HCT116 (cell line): ENCODE measurements at regions not wholly inside any gene's neighbourhood (a gene's known extent, or its start where the extent isn't known, plus 50 kb on each side); places are given as distances from the start of the nearest gene placed in this dataset.

Source experiments
- ATAC-seq: fragments of 200-7000 bp; cut with Tn5 transposase; 2 replicates; pipeline ENCODE4 v1.9.1; 2020; ENCODE audit warnings: mild to moderate bottlenecking, moderate library complexity
- BruUV-seq: library from RNA; stranded (reverse); fragments of 400-500 nt; replicated peaks from 2 replicates; lab custom pipeline; 2021; lab: Mats Ljungman, UMichigan
- CTCF ChIA-PET: fragments of 300-600 bp; sonication (Branson Sonifier 250); formaldehyde crosslinking; loops from one replicate; lab custom pipeline; 2021; ENCODE audit warnings: antibody characterized with exemption; lab: Charles Lee
- POLR2A ChIA-PET: fragments of 300-600, 350-600 bp; sonication (Branson Sonifier 250); formaldehyde crosslinking; loops from one replicate; lab custom pipeline; 2021; ENCODE audit warnings: antibody characterized with exemption; lab: Charles Lee
- RAD21 ChIA-PET, 2 experiments: fragments of 300-600 bp; sonication (Branson Sonifier 250); formaldehyde crosslinking; loops; one replicate each; lab custom pipeline; 2023; ENCODE audit warnings: low total read pairs in 2 of 2; ENCODE audit not compliant: uncharacterized antibody in 2 of 2, unreplicated experiment in 2 of 2, low non-redundant PET in 1 of 2; lab: Charles Lee
- DNase-seq: peaks from one replicate; pipeline ENCODE4 v3.0.0-alpha.2; 2010; ENCODE audit warnings: low read depth, low spot score
- H2AFZ ChIP-seq: fragments of 200-600 bp; shearing (Covaris generic), sonication (generic); 2 replicates; pipeline ENCODE4 v1.6.1; 2017; ENCODE audit warnings: low read depth, mixed run types, mixed read lengths, antibody characterized with exemption, low read length; ENCODE audit not compliant: poor library complexity, severe bottlenecking
- H3K27ac ChIP-seq: 2 replicates; pipeline ENCODE4 v1.5.1; 2012; ENCODE audit warnings: low read depth, low read length
- H3K27me3 ChIP-seq: fragments of 200-600 bp; sonication (generic); 2 replicates; pipeline ENCODE4 v1.6.1; 2016; ENCODE audit warnings: mixed run types, low read length, mixed read lengths; ENCODE audit not compliant: insufficient read depth
- H3K36me3 ChIP-seq, 2 experiments: fragments of 200-500 bp in 1 of 2; fragments of 200-600 bp in 1 of 2; sonication (Bioruptor generic) in 1 of 2; sonication (generic) in 1 of 2; 2 replicates each; pipeline versions ENCODE4 v1.5.1 to v1.6.1; 2014 to 2016; ENCODE audit warnings: low read length in 2 of 2, inconsistent platforms in 1 of 2, mixed read lengths in 1 of 2, mixed run types in 1 of 2; ENCODE audit not compliant: insufficient read depth in 2 of 2, control insufficient read depth in 1 of 2
- H3K4me1 ChIP-seq, 2 experiments: fragments of 200-600 bp in 1 of 2; sonication (generic) in 1 of 2; 2 replicates each; pipeline versions ENCODE4 v1.5.1 to v1.6.1; 2012 to 2017; ENCODE audit warnings: low read length in 2 of 2, inconsistent platforms in 1 of 2, mild to moderate bottlenecking in 1 of 2, mixed read lengths in 1 of 2, mixed run types in 1 of 2, moderate library complexity in 1 of 2; ENCODE audit not compliant: insufficient read depth in 2 of 2, control insufficient read depth in 1 of 2
- H3K4me2 ChIP-seq: fragments of 200-600 bp; sonication (generic); 2 replicates; pipeline ENCODE4 v1.6.1; 2017; ENCODE audit warnings: mixed run types, low read length, mixed read lengths
- H3K4me3 ChIP-seq, 2 experiments: fragments of 200-600 bp in 1 of 2; sonication (generic) in 1 of 2; replicated peaks in 1 of 2; 2 replicates each; pipeline ENCODE4 v1.5.1; 2011 to 2016; ENCODE audit warnings: low read length in 2 of 2, control low read depth in 1 of 2, low read depth in 1 of 2, mild to moderate bottlenecking in 1 of 2, mixed read lengths in 1 of 2, mixed run types in 1 of 2
- H3K79me2 ChIP-seq: fragments of 200-600 bp; sonication (generic); 2 replicates; pipeline ENCODE4 v1.6.1; 2017; ENCODE audit warnings: mild to moderate bottlenecking, mixed run types, low read length, moderate library complexity, mixed read lengths; ENCODE audit not compliant: insufficient read depth
- H3K9ac ChIP-seq: fragments of 200-600 bp; sonication (generic); 2 replicates; pipeline ENCODE4 v1.6.1; 2016; ENCODE audit warnings: low read length, mixed read lengths
- H3K9me2 ChIP-seq: fragments of 200-600 bp; sonication (generic), shearing (Covaris generic); 2 replicates; pipeline ENCODE4 v1.6.1; 2017; ENCODE audit warnings: mixed run types, mild to moderate bottlenecking, moderate library complexity; ENCODE audit not compliant: insufficient read depth
- H3K9me3 ChIP-seq, 2 experiments: fragments of 200-500 bp in 1 of 2; fragments of 200-600 bp in 1 of 2; sonication (Bioruptor generic) in 1 of 2; sonication (generic) in 1 of 2; 2 replicates each; pipeline ENCODE4 v1.6.1; 2014 to 2017; ENCODE audit warnings: low read length in 2 of 2, mixed read lengths in 2 of 2, inconsistent platforms in 1 of 2, low read depth in 1 of 2, mild to moderate bottlenecking in 1 of 2, mixed run types in 1 of 2, moderate library complexity in 1 of 2; ENCODE audit not compliant: control insufficient read depth in 1 of 2, insufficient read depth in 1 of 2
- H4K20me1 ChIP-seq: fragments of 200-600 bp; sonication (generic), shearing (Covaris generic); 2 replicates; pipeline ENCODE4 v1.6.1; 2017; ENCODE audit warnings: mixed run types, mild to moderate bottlenecking, moderate library complexity; ENCODE audit not compliant: insufficient read depth
- CBX3 ChIP-seq: IDR thresholded peaks from 2 replicates; pipeline ENCODE4 v1.6.1; 2012; ENCODE audit warnings: low read depth
- ELF1 ChIP-seq: IDR thresholded peaks from 2 replicates; pipeline ENCODE4 v1.6.1; 2012; ENCODE audit warnings: low read depth, borderline replicate concordance
- JUND ChIP-seq: IDR thresholded peaks from 2 replicates; pipeline ENCODE4 v1.6.1; 2012
- POLR2A ChIP-seq: IDR thresholded peaks from 2 replicates; pipeline ENCODE4 v1.7.0; 2011; ENCODE audit warnings: borderline replicate concordance; ENCODE audit not compliant: insufficient read depth, insufficient read length; ENCODE audit errors: extremely low read depth
- RAD21 ChIP-seq: IDR thresholded peaks from 2 replicates; pipeline ENCODE4 v1.6.1; 2012; ENCODE audit warnings: low read depth, mild to moderate bottlenecking
- REST ChIP-seq: IDR thresholded peaks from 2 replicates; pipeline ENCODE4 v1.6.1; 2012; ENCODE audit warnings: low read depth
- SRF ChIP-seq: IDR thresholded peaks from 2 replicates; pipeline ENCODE4 v1.6.1; 2012; ENCODE audit warnings: low read depth
- intact Hi-C: fragments of 100-400 bp; cut with micrococcal nuclease; formaldehyde crosslinking; loops from 2 replicates; pipeline ENCODE4 v1.10.0; 2022

DNA sequence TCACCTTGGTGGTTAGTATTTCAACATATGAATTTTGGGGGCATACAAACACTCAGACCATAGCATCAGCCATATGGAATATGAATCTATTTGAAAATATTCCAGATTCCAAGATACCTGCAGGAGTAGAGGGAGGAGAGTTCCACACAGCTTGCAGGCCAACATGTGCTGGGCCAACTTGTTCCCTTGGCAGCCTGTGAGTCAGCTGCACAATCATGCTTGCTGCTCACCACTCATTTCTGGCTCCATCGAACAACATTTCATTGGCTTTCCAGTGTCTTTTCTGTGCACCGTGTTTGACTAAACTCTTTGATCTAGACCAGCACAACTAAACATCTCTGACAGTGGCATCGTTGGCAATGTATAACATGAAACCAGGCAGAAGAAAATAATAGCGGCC lies 282.5 kb upstream of the RASGEF1B start:
- RAD21 ChIA-PET = no interaction called here
- ATAC-seq (no peak), DNase-seq (no peak)
- Histone ChIP-seq H3K4me3 (no peak overlapping the region), H3K4me1 (no peaks in the 10 kb centered on the region), H3K9me2 (no peaks in the 10 kb centered on the region), H3K36me3 (no peaks in the 10 kb centered on the region)
- CTCF ChIA-PET = no interaction called here
- intact Hi-C loops = no loop called here
- no peak for TF ChIP-seq ELF1
- no peak for TF ChIP-seq CBX3
- TF ChIP-seq REST = no peak
- TF ChIP-seq JUND = no peak
- TF ChIP-seq, all 23 proteins: peak for 0
- no peaks in the 10 kb centered on the region for H3K9me3 ChIP-seq
- no peaks in the 10 kb centered on the region for H3K79me2 ChIP-seq
- no peaks in the 10 kb centered on the region; the same call in 1 of the 2 replicates for H3K27me3 ChIP-seq
- no peaks in the 10 kb centered on the region for H4K20me1 ChIP-seq
- H3K9ac ChIP-seq = no peak overlapping the region
- H3K4me2 ChIP-seq = no peak overlapping the region
- no TSS peak for BruUV-seq
- POLR2A ChIA-PET = no interaction called here
- no peak overlapping the region for H2AFZ ChIP-seq
- H3K27ac ChIP-seq = no peak overlapping the region

GRCh38 chr4:81751531-81752289 lies 280.0 kb upstream of the RASGEF1B start:
- no peaks in the 10 kb centered on the region for H3K9me3 ChIP-seq
- CTCF ChIA-PET = no interaction called here
- no peaks in the 10 kb centered on the region for H3K4me1 ChIP-seq
- no peak overlapping the region for H2AFZ ChIP-seq
- RAD21 ChIA-PET = no interaction called here
- DNase-seq (no peak), ATAC-seq (no peak)
- no peaks in the 10 kb centered on the region for H3K9me2 ChIP-seq
- peaks cover 3% of the 10 kb centered on the region for H3K27me3 ChIP-seq
- no peak overlapping the region for H3K4me3 ChIP-seq
- H3K9ac ChIP-seq = no peak overlapping the region
- H3K27ac ChIP-seq = no peak overlapping the region
- POLR2A ChIA-PET = no interaction called here
- TF ChIP-seq SRF (no peak), RAD21 (no peak), POLR2A (no peak)
- H3K4me2 ChIP-seq = no peak overlapping the region
- no peaks in the 10 kb centered on the region for H4K20me1 ChIP-seq
- H3K79me2 ChIP-seq = no peaks in the 10 kb centered on the region
- intact Hi-C loops = no loop called here
- no TSS peak for BruUV-seq
- H3K36me3 ChIP-seq = no peaks in the 10 kb centered on the region
